Stimulated activated CD8-positive, alpha-beta memory T cell treated with anti-CD3 and anti-CD28 coated beads, Interleukin-7, amount 100 ng/mL, for 48 hours (primary cell): ENCODE measurements at regions not wholly inside any gene's neighbourhood (a gene's known extent, or its start where the extent isn't known, plus 50 kb on each side); places are given as distances from the start of the nearest gene placed in this dataset.
"Not testable (repeated sequence)": the region's sequence is repeated elsewhere in the genome, so short reads cannot be mapped to it uniquely, and the experiment has no call there.

Experiments
- DNase-seq, 2 donors: peaks; one replicate each; pipeline ENCODE4 v3.0.0-alpha.2; 2020; ENCODE audit warnings: low read depth in 1 of 2; ENCODE audit errors: extremely low read depth in 1 of 2

DNA sequence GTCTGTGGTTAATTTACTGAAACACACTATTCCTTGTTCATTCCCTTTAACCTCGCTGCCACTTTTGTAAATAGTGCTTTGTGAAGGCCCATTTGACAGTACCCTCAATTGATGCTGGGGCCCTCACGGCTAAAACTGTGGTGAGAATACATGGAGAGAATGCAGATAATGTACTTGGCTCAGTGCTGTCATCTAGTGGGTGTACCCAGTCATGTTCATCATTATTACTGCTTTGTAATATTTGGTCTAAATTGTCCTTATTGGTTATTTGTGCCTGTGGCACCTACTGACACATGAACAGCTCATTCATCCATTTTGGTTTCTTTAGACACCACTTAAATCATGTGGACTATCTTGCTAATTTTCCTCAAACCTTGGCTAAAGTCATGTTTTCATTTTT lies 543.6 kb downstream of the EDEM1 start:
- no peak for DNase-seq

DNA sequence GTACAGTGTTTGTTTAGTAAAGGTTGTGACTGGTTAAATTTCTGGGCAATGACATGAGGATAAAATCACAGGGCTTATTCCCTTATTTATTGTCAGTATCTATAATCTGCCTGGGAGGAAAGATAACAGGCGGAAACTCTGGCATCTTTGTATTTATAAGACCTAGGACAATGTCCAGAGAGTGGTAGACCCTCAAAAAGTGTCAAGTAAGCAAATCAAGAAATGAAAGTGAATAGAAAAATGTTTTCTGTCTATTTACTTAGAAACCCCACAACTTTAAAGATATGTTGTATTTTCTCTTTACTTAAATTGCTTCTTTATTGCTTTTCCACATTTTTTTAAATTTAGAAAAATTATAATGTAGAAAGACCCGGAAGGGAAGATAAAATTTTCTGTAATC lies 544.6 kb downstream of the EDEM1 start:
- DNase-seq: no peak

DNA sequence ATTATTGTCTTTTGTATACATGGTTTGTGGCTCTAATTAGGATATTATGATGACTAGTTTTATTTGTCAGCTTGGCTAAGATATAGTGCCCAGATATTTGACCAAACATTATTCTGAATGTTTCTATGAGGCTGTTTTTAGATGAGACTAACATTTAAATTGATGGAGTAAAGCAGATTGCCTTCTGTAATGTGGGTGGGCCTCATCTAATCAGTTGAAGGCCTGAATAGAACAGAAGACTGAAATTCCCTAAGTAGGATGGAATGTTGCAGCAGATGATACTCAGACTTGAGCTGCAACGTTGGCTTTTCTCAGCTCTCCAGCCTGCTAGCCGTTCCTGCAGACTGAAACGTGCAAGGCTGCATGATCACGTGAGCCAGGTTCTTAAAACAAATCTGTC lies 546.5 kb downstream of the EDEM1 start:
- DNase-seq: no peak

DNA sequence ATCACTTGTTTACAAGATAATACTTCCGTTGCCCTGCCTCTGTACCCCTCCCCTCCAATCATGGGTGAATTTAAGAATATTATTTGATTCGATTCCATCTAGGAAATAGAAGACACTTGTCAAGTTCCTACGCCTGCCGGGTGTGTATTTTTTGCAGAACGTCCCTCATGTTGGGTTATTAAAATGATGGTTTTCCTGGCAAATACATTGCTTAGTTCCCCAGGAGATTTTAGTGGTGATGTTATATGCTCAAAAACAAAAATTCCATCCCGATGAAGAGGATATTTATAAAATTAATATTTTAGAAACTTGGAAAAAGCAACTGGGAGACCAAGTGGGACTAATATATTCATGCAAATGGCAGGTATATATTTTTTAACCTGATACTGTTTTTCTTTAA lies 548.4 kb downstream of the EDEM1 start:
- no peak for DNase-seq

DNA sequence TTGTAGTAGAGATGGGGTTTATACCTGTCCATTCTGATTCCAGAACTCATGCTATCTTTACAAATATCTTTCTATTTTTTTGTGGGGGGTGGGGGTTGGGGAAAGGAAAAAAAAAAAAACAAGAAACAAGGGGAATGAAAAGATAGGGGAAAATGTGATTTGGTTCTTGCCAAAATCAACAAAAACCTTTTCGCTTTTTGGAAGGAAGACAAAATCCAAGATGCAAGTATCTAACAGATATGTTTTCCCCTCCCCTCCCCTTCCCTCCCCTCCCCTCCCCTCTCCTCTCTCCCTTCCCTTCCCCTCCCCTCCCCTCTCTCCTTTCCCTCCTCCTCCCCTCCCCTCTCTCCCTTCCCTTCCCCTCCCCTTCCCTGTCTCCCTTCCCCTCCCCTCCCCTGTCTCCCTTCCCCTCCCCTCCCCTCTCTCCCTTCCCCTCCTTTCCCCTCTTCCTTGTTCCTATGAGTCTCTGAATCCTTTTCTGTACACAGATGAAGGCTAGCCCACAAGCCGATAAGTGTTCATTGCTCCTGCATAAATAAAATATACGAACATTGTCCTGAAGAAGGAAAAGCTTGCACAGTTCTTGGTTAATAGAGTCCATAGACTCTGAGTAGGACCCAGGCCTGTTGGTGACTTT lies 551.9 kb downstream of the EDEM1 start:
- no peak for DNase-seq

DNA sequence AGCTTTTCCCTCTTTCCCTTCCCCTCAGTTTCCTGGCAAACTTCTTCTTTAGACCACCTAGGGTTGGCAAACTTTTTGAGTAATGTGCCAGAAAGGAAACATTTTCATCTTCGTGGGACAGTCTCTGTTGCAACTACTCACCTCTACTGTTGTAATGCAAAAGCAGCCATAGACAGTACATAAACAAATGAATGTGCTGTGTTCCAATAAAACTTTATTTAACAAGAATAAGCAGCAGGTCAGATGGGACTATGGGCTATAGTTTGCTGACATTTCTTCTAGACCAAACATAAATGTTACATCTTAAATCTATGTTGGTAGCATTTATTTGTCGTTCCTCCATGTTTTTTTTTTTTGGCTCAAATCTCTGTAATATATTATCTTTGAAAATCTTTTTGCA lies 552.4 kb downstream of the EDEM1 start:
- DNase-seq: no peak

DNA sequence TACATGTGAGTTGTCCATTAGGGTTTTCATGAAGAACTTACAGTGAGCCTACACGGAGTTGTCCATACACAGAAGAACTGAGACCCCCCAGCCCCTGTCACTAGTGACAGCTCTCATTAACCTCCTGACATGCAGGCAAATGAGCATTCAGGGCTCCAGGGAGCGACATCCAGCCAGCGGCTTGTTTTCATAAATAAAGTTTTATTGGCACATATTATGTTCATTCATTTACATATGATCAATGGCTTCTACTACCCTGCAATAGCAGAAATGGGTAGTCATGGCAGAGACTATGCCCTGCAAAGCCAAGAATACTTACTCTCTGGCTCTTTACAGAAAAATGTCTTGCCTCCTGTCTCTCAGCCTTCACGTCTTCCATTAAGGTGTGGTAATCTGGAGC lies 553.5 kb downstream of the EDEM1 start:
- no peak for DNase-seq

DNA sequence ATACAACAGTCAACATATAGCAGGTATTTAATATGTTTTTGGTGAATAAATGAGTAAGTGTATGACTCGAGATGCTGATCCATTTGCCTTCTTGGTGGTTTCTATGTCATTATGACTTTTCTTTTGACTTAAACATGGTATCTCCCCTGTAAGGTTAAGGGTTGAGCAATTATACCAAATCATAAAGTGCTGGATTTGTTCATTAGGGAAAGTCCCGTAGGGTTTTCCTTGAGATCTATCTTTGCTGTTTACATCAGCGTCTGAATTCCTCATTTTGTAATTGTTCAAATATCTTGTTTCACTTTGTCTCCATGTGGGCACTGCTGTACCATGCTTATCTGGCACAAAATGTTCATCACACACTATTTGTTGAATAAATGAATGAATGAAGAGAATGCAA lies 562.6 kb downstream of the EDEM1 start:
- no peak for DNase-seq

DNA sequence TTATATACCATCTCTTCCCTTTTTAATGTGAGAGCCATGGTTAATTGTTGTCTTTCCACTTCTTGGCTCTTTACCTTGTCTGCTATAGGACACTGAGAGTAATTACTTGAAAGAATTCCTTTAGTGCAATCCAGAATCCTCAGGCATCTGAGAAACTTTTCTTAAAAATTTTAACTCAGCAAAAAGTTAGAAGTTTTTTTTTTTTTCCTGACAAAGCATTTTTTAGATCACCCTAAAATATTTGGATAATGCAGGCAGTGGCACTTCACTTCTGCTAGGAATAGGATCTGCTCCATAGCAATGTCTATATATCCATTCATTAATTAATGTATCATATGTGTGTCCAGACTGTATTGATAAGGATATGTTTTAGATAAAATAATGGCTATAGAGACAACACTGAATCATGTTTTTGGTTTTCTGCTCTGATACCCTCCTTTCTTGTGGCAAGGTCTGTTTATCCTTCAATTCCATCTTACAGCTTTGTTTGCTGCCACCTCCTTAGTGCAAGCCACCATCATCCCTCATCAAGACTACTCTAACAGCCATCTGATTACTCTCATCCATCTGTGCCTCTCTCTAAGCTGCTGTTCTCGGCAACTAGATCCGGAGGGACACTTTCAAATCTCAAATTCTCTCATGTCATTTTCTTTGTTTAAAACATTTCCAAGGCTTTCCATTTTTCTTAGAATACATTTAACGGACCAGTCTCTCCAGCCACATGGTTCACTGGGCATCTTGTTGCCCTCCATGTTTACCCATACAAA lies 563.5 kb downstream of the EDEM1 start:
- no peak for DNase-seq

DNA sequence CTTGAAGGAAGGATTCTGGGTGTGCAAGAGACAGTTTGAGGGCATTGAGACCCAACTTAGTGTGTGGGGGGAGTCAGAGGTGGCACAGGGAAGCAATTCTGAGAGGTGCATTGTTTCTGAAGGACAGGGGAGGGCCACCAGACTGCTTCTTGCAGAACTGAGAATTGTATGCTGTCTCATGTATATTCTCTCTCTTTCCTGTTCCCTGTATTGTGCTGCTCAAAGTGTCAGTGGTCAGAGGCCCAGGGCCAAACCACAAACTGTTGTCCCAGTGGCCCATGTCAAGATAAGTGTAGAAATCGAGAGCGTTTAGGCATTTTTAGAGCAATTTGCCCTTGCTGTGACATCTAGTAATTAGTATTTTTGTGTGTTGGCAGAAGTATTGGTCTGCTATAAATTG lies 567.1 kb downstream of the EDEM1 start:
- DNase-seq: no peak

DNA sequence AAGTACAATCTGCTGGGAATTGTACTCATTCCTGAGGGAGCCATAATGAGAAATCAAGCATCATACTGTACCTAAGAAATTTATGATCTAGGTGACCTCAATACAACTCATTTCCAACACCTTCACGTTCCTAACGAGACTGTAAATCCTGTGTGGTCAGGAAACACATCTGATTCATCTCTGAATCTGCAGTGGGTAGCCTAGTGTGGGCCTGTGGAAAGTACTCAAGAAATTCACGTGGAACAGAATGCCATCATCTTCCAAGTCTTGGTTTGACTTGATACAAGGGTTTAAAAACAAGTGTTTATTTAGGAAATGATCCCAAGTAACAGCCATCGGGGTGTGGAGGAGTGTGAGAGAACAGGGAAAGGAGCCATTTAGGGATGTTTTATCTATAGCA lies 568.9 kb downstream of the EDEM1 start:
- DNase-seq: no peak

DNA sequence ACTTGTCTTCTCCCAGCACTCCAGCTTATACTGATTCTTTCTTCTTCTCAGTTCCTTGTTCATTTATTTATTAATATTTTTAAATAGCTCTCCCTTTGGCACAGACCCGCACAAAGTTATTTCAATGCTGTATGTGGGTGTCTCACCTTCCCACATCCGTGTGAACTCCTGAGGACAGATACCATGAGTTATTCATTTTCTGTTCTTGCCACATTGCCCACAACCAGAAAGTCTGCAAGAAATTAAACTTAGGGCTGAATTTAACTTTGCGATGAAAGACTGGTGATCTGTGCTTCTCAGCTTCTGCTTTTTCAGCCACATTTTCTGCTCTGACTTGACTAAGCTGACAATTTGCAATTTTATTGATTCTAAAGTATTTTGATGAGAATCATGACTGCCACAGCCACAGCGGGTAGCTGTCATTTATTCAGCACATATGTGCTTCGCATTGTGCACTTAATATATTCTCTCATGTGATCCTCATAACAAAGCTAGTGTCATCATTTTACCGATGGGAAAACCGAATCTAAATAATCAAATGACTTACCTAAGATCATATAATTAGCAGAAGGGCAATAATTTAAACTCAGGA lies 569.8 kb downstream of the EDEM1 start:
- DNase-seq: no peak

DNA sequence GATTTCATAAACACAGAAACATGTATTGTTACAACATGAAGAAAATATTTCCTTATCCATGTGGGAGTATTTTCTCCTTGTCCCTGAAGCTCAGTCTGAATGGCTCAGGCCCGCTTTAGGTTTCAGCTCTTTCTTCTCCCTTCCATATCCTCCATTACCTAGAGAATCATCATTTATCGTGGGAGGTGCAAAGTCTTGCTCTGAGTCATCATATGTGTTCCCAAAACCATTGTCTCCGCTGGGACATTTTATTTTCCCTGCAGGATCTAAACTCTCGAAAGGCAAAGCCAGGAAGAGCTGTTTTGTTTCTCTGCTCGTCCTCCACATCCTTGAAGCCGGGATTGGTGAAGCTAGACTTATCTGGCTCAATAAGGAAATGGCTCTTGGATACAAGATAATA lies 571.2 kb downstream of the EDEM1 start:
- no peak for DNase-seq

DNA sequence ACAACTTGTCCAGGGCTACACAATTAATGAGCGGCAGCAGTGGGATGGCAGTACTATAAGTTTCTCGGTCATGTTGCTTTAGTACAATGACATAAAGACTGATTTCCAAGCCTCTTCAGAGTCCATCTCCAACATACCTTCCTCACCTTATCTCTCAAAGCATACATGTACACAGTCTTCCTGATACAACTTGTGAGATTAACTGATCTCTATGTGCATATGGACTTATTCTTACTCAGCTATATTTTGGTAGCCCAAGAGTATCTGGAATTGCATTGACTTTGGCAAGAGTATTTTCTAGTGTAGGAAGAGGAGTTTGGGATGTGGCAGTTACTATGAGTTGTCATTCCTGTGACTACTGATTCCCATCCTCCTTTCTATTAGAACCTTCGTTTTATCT lies 575.0 kb downstream of the EDEM1 start:
- no peak for DNase-seq

DNA sequence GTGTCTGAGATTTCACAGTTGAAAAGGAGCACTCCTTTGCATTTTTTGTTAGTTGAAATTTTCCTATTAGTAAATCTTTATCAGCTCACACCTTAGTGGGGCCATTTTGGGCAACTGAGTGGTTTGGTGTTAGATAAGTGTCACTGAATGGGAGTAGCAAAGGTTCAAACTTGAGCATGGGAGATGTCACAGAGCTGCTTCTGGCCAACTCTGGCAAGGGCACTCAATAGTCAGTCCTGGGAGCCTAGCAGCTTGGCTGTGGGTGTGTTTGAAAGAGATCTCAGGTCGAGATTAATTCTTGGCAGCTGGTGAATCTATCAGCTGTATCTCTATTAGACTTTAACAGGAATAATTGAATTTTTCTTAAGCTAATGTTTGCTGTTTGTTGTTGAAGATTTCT lies 579.3 kb downstream of the EDEM1 start:
- no peak for DNase-seq

DNA sequence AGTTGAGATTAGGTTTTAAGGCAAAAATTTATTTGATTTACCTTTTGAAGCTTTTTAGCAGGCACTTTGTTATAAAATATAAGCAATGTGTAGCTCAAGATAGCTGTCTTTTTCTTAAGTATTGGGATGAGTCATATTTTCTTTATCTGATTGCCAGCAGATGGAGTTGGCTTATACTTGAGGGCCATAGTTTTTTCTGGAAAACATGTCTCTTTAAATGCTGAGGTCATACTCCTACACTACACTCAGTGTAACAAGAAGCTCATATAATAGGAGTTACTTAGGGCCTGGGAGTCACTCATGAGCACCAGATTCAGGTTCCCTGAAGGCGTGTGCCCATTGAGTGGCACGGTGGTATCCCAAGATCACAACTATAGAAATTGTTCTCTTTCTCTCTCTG lies 579.8 kb downstream of the EDEM1 start:
- no peak for DNase-seq

DNA sequence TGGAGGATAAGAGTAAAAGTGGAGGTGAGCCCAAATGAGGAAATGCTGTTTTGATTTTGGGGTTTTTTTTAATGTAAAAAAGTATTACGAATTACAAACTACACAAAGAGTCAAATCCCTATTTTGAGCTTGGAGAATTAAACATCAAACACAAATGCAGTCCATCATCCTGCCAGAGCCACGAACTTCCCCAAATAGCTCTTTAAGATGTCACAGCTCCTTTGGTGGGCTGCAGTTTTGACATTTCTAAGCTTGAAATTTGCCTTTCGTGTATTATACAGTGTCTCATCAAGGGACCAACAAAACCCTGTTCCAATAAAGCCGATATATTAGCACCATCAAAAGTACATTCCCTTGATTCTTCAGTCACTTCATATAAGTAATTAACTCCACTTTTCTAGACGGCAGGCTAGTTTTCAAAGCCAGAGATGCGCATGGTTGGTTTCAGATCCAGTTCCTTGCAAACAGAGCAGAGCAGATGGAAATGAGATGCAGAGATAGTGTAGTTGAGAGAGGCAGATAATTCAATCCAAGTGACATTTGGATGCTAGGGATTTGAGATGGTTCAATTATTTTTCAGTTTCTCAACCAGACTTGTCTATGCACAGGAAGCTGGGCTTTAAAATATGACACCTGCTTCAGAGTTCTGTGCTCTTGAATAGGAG lies 580.9 kb downstream of the EDEM1 start:
- DNase-seq: no peak

DNA sequence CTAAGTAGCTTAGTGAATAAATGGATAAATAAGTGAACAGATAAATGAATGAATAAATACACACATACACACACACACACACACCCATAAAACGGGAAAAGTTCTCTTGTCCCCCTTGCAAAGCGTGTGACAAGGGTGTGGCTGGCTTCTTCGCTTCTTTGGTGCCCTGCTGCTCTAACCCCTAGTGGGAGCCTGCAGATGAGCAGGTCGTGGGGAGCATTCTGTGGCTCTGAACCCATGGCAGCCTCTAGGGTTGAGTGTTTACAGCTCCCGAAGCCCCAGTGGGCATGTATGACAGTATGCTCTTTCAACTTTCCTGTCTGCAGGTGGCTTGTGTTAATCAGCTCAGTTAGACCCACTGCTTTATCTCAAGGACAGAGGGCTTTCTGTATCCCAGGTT lies 582.3 kb downstream of the EDEM1 start:
- DNase-seq: no peak

DNA sequence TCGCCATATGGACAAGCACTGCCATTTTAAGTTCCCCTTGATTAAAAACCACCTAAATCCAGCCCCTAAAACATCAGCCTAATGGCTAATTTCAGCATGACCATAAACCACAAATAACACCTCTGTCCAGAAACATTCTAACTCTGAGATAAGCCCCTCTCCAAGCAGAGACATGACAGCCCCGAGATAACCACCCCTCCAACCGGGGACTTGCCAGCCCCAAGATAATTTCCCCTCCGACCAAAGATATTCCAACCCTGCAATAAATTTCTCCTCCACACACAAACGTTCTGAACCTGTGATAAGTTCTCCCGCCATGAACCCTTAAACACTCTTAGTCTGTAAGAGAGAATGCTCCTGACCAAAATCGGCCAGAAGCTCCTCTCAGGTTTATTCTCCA lies 586.8 kb downstream of the EDEM1 start:
- no peak for DNase-seq

DNA sequence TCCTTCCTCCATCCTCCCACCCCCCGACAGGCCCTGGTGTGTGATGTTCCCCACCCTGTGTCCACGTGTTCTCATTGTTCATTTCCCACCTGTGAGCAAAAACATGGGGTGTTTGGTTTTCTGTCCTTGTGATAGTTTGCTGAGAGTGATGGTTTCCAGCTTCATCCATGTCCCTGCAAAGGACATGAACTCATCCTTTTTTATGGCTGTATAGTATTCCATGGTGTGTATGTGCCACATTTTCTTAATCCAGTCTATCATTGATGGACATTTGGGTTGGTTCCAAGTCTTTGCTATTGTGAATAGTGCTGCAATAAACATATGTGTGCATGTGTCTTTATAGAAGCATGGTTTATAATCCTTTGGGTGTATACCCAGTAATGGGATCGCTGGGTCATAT lies 587.6 kb downstream of the EDEM1 start:
- DNase-seq: not testable (repeated sequence)

DNA sequence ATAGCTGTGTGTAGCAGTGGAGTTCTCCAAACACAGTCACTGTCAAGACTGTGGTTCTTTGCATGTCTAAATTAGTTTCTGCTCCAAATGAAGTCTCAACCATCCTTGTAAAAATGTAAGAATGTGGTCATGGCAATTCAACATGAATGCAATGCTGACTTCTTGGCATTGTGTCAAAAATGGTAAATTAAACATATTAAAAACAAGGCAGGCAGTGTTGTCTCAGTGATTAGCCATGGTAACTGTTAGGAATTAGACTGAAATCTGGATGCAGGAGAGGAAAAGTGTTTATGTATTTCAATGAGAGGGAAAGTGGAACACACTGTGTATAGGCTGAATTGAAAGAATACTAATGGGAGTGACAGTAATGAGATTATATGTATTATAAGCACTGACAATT lies 597.2 kb downstream of the EDEM1 start:
- DNase-seq: no peak
